ENCODE measurements at regions not wholly inside any gene's neighbourhood (a gene's known extent, or its start where the extent isn't known, plus 50 kb on each side); places are given as distances from the start of the nearest gene placed in this dataset.

GRCh38 chr9:21565155-21565554, 83.0 kb upstream of the IFNE start:
- H3K9me3 Mint-ChIP-seq: no peaks in the 10 kb centered on the region
- no peak overlapping the region for H3K27ac Mint-ChIP-seq
- Histone ChIP-seq H3K27ac (ENCODE audit: insufficient read length, low read depth, low read length) (no peak overlapping the region), H3K79me1 (ENCODE audit: insufficient read depth, low read depth, low read length, poor library complexity, severe bottlenecking) (no peaks in the 10 kb centered on the region), H3K9me3 (ENCODE audit: control insufficient read depth, low read depth, low read length) (no peaks in the 10 kb centered on the region), H3K9ac (ENCODE audit: extremely low read depth, insufficient read length, low read length) (no peak overlapping the region), H4K8ac (replicated peaks; ENCODE audit: insufficient read length, low read depth, low read length) (no peak overlapping the region), H3K4me1 (ENCODE audit: insufficient read depth, low read length) (peaks cover 4% of the 10 kb centered on the region; the same call in 1 of the 2 replicates), H3K23ac (ENCODE audit: insufficient read length, low read depth, low read length) (no peak overlapping the region), H3T11ph (ENCODE audit: low read length) (no peak overlapping the region), H3K4ac (ENCODE audit: low read depth, low read length) (no peak overlapping the region), H3K56ac (ENCODE audit: insufficient read length, low read depth, low read length) (no peak overlapping the region), H3K4me2 (ENCODE audit: insufficient read depth, insufficient read length, low read length) (no peak overlapping the region), H2BK15ac (ENCODE audit: low read depth, low read length) (no peak overlapping the region), H2AFZ (ENCODE audit: low read length) (no peak overlapping the region), H4K5ac (ENCODE audit: insufficient read length, low read depth, low read length) (no peak overlapping the region), H3K27me3 (ENCODE audit: insufficient read depth, low read length) (no peaks in the 10 kb centered on the region), H2BK120ac (ENCODE audit: low read depth, low read length, poor library complexity, severe bottlenecking) (no peak overlapping the region), H2AK5ac (ENCODE audit: insufficient read length, low read length) (no peak overlapping the region), H3K14ac (ENCODE audit: insufficient read depth, low read length) (no peak overlapping the region), H4K20me1 (ENCODE audit: control insufficient read depth, insufficient read depth, insufficient read length) (no peaks in the 10 kb centered on the region), H3K18ac (ENCODE audit: insufficient read length, low read depth, low read length) (no peak overlapping the region), H3K79me2 (ENCODE audit: insufficient read depth, low read length) (no peaks in the 10 kb centered on the region), H2BK5ac (ENCODE audit: insufficient read length, low read length) (no peak overlapping the region), H3K23me2 (ENCODE audit: insufficient read length, low read depth, low read length, poor library complexity, severe bottlenecking) (peaks cover 2% of the 10 kb centered on the region), H2BK12ac (ENCODE audit: insufficient read length, low read depth, low read length) (no peak overlapping the region), H4K91ac (ENCODE audit: insufficient read length, low read depth, low read length) (no peak overlapping the region), H2BK20ac (ENCODE audit: low read depth, low read length, poor library complexity, severe bottlenecking) (no peak overlapping the region)
- no peaks in the 10 kb centered on the region for H3K36me3 Mint-ChIP-seq (ENCODE audit: insufficient read depth in 1 of 3, low read depth in 3 of 3)
- H3K4me1 Mint-ChIP-seq: peaks cover 13 to 17% of the 10 kb centered on the region in 2 experiments
- peaks cover 6% of the 10 kb centered on the region for H3K27me3 Mint-ChIP-seq (ENCODE audit: low read depth)
- no peak overlapping the region for H3K4me3 Mint-ChIP-seq
- TF ChIP-seq CTCF (conservative IDR thresholded peaks at IDR 0.05): no peak
- no CpG with 5 or more reads among the region's 3 CpGs for WGBS (ENCODE audit: extremely low coverage, insufficient read length, low lambda C conversion rate)
- no peak for DNase-seq

All from H9 (cell line).